Ramos (cell line): ENCODE measurements at regions not wholly inside any gene's neighbourhood (a gene's known extent, or its start where the extent isn't known, plus 50 kb on each side); places are given as distances from the start of the nearest gene placed in this dataset.

Source experiments
- in situ Hi-C: fragments of 300-500 bp; cut with MboI; formaldehyde crosslinking; loops from one replicate; pipeline ENCODE4 v1.14.3; 2022; ENCODE audit warnings: low sequenced_read_pairs; ENCODE audit not compliant: unreplicated experiment

DNA sequence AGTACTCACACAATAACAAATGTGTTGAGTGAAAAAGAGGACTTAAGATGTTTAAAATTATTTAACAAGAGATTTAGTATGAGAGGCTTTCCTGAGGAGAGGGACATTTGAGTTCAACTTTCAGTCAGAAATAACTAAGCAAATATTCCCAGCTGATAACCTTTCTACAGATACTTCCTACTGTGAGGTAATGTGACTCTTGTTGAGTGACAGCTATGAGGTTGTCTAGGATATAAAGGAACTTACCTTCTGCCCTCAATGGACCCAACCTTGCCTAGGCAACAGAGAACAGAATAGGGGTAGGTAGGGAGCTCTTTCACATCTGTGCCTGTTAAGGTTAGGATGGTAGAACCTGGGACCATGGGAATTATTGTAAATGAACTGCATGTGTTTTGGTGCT, 54.7 kb downstream of the GLUD2 start:
- in situ Hi-C loops: no loop called here

DNA sequence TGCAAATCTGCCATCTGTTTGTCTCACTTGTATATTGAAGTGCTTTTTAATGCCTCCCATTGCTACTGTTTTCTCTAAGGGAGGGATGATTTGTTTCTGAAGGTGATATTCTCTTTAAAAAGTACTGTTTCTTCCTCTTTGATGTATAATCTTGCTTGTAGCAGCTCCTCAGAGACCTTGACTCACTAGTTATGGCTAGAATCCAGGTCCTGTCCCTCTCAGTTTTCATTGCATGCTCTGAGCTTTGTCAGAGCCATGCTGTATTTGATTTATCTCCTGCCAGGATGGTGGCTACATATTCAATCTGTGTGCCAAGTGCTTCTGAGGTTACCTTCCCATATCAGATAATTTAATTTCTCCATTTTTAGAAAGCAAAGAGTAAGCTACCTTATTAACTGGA, 56.0 kb downstream of the GLUD2 start:
- in situ Hi-C loops: no loop called here

DNA sequence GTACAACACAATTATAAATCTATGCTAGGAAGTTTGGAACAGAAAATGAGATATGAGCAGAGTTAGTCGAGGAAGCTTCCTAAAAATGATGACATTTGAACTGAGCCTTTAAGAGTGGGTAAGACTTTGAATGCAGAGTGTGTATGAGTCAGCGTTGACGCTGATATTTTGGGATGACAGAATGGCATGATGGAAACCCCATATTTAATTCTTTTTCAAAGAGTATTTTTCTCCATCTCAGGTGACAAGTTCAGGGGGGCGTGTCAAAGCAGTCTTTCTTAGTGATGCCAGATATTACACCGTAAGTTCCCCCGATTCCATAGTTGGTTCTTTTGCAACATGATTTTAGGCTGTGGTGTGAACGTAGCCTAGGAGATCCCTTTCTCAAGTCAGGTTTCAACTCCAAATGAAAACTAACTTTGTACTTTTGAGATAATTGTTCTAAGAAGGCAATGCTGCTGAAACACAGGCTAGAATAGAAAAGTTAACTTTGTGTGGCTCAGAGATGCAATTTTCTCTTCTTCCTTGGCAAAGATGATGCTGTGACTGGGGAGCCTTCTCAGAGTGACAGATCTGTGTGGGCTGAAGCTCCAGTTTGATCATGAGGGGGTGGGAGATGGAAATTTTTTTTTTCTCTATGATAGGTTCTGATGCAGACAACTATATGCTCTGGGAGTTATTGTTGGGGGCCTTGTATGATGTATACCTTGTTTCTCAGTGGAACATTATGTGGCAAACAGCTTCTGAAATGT, 59.2 kb downstream of the GLUD2 start:
- in situ Hi-C loops: no loop called here

DNA sequence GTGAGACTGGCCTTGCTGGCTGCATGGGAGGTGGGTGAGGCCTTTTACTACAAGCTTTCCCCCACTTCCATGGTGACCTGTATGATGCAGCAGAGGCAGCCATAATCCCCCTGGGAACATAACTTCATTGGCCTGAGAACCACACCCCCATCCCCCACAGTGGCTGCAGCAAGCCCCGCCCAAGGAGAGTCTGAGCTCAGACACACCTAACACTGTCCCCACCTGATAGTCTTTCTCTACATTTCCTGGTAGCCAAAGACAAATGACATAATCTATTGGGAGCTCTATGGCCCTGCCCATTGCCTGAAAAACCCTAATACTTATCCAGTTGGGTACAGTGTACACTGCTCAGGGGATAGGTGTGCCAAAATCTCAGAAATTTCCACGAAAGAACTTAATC, 62.6 kb downstream of the GLUD2 start:
- in situ Hi-C loops: no loop called here

DNA sequence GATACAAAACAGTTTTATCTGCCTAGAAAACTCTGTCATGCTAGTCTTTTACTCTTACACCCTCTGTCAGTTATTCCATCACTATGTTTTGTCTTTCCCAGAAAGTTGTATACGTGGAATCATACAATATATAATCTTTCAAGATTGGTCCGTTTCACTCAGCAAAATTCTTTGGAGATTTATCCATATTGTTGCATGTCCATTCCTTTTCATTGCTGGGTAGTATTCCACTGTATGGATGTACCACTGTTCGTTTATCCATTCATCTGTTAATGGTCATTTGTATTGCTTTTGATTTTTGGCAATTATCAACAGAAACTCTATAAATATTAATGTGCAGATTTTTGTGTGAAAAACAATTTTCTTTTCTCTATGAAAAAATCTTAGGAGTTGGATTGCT, 63.1 kb downstream of the GLUD2 start:
- in situ Hi-C loops: no loop called here

DNA sequence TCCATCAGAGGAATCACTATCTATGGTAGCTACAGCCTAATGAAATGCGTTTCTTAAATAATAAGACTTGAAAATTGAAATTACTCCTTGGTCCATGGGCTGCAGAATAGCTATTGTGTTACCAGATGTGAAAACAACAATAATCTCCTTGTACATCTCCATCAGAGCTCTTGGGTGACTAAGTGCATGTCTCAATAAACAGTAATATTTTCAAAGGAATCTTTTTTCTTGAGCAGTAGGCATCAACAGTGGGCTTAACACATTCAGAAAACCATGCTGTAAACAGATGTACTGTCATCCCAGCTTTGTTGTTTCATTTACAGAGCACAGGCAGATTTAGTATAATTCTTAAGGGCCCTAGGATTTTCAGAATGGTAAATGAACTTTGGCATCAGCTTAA, 67.3 kb downstream of the GLUD2 start:
- in situ Hi-C loops: no loop called here

DNA sequence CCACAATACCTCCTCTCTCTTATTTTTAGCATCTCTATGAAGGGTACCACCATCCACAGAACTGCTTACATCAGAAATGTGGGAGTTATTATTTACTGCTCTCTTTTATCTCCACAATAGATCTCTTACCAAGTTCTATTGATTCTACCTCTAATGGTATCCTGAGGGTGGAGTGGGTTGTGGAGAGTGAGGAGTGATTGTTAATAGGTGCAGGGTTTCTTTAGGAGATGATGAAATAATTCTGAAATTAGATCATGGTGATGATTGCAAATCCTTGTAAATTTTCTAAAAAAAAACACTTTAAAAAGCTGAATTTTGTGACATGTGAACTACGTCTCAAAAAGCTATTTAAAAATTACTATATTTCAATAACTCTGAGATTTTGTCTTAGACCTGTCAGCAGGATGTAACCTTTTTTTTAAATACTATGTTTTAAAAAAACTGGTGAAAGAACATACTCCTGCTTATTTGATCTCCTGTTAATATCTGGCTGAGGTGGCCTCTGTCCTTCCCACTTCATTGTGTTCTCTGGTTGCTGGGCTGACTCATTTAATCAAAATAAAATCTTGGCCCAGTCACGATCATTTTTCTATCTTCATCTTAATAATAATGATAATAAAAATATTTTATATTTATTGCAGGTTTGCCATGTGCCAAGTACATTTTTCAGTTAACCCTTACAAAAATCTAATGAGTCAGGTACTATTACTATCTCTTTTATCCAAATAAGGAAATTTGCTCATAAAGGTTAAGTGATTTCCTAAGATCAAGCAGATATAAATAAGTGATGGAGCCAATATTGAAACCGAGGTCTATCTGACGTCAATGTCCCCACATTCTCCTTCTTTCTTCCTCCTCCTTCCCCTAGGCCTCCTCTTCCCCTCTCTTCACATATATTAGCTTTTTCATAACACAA, 73.5 kb downstream of the GLUD2 start:
- in situ Hi-C loops: no loop called here

DNA sequence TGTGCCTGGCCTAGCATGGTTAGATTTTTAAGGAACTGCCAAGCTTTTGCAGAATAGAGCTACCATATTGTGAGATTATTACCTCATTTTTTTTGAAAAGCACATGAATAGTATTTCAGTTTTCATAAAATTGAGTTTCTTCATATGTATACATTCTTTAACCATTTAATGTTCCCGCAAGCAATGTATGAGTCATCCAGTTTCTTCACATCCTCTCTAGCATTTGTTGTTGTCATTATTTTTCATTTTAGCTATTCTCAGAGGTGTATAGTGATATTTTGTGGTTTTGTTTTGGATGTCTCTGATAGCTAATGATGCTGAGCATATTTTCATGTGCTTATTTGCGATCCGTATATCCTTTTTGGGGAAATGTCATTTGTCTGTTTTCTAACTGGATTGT, 74.9 kb downstream of the GLUD2 start:
- in situ Hi-C loops: no loop called here

DNA sequence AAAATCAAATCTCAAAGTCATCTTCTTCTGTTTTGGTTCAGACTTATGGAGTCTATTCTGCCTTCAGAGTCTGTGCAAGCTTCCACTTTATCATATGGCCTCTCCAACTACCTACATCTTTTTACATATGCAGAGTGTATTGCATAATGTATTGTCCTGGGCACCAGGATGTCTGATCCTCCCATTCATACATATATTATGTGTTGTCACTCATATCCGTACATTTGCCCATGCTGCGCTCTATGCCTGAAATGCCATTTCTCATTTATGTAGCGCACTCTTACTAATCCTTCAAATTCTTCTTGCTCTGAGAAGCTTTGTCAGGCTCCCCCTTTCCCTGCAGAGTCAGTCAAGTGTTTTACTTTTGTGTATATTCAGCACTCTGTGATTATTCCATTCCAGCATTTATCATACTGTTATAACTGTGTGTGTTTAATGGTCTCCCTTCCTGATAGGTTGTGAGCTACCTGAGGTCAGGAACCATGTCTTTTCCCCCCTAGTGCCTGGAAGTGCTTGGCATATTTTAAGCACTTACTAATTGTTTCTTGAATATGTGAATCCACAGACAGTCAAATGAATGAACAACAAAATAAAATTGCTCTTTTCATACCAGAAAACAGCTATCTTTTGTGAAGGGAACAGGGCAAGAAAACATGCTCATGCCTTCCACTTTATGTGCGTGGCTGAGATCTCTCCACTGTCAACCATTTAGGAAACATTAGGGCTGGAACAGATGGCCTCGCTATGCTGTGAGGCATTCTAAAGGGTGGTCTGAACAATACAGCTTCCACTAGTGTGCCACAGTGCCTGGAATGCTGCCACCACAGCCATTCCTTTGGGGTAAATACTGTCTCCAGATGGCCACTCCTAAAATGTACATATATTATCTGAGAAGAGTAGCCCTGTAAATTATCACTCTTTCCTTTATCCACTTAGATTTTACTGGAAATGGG, 81.8 kb downstream of the GLUD2 start:
- in situ Hi-C loops: no loop called here

DNA sequence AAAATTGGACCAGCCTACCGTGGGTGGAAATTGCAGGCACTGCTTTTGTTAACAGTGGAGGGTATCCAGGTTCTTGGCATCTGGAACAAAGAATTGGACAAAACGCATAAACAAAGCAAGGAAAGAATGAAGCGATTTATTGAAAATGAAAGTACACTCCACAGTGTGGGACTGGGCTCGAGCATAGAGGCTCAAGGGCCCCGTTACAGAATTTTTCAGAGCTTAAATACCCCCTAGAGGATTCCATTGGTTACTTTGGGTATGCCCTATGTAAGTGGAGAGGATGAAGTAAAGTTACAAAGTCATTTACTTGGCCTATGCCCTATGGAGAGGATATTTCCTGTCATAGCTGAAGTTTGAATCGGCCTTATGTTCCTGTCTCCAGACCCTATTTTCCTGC, 85.3 kb downstream of the GLUD2 start:
- in situ Hi-C loops: no loop called here

DNA sequence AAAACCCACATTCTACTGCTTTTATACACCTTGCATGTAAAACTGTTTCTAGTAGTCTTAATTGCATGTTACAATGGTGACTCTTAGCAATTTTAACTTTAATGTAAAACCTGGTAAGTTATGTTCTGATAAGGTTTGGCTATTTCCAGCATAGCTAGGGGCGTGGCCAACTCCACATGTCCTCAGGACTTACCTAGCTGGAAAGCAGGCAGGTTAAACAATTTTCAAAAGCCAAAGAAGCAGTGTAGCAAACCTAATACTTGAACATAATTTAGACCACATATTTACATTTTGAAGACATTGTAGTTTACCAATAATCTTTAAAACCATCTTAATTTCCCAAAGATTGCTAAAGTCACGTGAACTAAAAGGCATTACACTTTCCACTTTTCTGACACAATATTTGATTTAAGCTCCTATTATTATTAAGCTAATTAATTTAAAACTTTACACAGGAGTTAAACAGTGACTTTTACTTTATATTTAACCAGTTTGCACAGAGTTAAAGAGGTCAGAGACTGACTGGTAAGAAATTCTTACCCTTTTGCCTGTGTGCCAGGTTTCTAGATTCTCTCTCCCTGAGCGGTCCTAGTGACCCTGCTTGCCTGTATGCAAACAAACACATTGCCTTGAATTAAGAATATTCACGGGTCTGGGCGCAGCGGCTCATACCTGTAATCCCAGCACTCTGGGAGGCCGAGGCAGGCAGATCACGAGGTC, 88.2 kb downstream of the GLUD2 start:
- in situ Hi-C loops: no loop called here

DNA sequence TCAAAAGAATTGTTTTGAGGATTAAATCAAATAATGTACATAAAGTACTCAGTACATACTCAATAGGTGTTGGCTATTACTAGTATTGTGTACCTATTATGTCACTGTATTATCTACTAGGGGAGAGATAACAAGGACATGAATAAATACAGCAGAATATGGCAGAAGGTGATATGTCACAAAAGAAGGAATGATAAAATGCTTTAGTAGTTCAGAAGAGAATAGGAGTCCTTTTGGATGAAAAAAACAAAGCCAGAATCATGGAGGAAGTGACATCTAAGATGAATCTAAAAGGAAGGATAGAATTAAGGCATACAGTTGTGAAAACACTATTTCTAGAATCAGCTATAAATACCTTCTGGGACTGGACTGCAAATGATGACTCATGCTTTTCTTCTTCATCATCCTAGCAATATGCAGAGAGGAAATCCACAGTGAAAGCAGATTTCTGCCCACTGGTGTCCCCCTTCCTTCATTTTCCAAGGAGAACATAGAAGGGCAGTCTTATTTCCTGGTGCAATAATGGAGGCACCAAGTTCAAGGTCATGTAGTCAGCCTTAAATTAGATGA, 98.7 kb downstream of the GLUD2 start:
- in situ Hi-C loops: no loop called here

DNA sequence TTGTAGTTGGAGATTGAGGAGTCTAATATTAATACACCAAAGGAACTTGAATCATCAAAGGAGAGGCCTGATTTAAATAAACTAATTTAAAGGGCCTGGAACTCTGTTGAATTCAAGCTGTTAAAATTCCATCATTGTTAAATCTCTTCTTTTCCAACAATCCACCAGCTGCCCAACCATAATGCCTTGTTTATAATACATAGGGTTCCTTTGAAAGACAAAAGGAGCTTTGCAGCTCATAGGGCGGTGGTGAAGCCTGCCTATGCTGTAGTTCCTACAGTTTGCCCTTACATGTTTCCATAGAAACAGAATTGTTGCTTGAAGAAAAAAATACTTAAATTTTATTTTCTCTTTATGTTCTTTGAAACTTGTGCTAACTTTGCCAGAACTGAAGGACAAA, 102.8 kb downstream of the GLUD2 start:
- in situ Hi-C loops: no loop called here

DNA sequence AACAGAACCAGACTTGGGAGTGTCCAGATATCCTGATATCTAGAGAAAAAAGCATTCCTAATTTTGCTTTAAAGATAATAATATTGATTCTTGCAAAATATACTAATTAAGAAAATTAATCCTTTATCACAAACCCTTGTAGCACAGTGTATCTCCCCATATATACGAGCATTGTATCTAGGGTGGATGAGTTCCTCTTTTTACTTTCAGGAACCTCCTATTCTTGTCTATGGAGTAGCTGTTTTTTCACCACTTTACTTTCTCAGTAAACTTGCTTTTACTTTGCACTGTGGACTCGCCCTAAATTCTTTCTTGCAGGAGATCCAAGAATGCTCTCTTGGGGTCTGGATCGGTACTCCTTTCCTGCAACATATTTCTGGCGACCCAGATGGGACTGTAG, 103.9 kb downstream of the GLUD2 start:
- in situ Hi-C loops: no loop called here

DNA sequence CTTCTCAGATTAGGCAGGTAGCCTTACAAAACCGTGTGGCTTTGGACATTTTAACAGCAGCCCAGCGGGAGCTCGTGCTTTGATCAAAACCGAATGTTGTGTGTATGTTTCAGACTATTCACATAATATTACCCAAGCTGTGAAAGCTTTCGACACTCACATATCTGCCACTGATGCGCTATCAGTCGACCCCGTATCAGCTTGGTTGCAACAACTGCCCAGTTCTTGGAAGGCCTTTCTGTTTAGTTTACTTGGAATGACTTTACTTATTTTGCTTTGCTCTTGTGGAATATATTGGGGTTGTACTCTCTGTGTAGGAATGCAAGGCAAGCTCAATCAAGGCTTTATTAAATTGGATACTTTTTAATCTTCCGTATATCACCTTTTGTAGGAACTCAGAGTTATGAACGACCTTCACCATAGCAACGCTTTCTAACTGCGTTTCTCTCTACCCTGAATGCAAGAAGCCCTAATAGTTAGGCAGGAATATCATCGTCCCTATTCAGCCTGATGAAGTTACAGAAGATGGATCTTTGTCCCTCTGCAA, 107.5 kb downstream of the GLUD2 start:
- in situ Hi-C loops: no loop called here

DNA sequence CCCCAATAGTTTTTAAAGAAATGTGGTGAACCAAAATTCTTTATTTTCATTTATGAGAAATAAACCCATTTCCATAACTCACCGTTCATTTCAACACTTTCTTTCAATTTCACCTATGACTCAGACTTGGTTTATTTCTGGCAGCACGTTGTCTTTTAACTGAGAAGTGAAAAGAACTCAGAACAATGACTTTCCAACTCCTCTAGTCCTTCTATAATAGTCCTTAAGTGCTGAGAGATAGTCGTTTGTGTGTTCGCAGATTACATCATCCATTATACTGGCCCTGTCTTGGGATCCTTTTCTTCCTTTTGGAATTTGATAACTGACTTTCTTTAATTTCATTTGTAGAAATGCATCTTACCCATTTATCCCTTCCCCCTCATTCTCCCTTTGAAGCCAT, 113.6 kb downstream of the GLUD2 start:
- in situ Hi-C loops: no loop called here

DNA sequence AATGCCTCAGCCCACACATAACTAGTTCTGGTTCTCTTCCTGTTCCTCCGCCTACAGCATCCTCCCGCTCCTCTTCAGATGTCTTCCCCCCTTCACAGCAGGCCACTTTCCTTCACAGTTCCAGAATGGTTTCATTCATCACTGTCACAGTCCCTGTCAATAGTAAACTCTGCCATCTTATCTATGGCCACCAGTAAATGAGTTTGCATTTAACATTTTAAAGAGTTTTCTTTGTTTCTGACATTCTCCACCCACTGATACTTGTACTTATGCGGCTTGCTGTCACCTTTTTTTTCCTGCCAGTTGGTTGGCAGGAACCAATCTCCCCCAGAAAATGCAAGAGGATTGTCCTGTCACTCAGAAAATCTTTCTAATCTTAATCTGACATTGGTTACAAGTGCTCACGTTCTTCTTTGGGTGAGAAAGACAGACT, 114.1 kb downstream of the GLUD2 start:
- in situ Hi-C loops: no loop called here

DNA sequence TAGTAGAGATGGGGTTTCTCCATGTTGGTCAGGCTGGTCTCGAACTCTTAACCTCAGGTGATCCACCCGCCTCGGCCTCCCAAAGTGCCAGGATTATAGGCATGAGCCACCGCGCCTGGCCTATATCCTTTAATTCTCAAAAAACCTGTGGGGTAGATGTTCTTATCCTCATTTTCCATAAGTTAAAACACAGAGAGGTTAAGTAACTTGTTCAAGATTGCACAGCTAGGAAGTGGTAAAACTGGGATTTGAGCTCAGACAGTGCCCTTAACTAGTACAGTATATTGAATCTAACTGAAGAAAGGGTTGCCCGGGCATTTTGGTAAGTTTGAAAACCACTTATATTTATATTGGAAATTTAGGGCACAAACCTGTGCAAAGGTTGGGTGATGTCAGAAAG, 116.0 kb downstream of the GLUD2 start:
- in situ Hi-C loops: no loop called here

DNA sequence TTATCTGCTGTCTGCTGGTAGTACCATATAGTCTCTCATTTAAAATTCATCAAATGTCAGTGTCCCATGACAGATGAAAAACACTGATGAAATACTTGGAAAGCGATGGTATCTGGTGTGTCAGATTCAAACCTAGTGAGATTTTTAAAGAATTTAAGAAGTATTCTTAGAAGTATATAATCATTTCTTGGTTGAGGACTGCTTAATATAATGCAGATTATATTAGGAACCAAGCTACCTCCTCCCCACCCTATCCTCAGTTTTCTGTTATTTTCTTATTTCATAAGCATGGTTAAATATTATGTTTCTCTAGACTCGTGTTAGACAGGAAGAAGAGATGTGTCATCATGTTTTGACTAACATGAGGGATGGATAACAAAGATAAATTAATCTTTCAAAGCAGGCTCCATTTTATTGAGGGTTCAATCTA, 118.5 kb downstream of the GLUD2 start:
- in situ Hi-C loops: no loop called here
